Breast epithelium (tissue), 4 donors: ENCODE measurements at regions not wholly inside any gene's neighbourhood (a gene's known extent, or its start where the extent isn't known, plus 50 kb on each side); places are given as distances from the start of the nearest gene placed in this dataset.

ENCODE experiments used
- DNase-seq, 2 donors: peaks; one replicate each; pipeline ENCODE4 v3.0.0-alpha.2; 2019; ENCODE audit warnings: low spot score in 2 of 2
- H3K27ac ChIP-seq, 2 donors: fragments of 200-600 bp; sonication (generic) in 1 of 2; one replicate each; pipeline ENCODE4 v1.5.1; 2016 to 2019; ENCODE audit warnings: mild to moderate bottlenecking in 1 of 2
- H3K27me3 ChIP-seq, 2 donors: fragments of 200-600 bp; sonication (generic) in 1 of 2; one replicate each; pipeline versions ENCODE4 v1.5.1 to v1.6.0; 2017 to 2019; ENCODE audit warnings: control low read depth in 1 of 2, mild to moderate bottlenecking in 1 of 2
- H3K36me3 ChIP-seq: fragments of 200-600 bp; one replicate; pipeline ENCODE4 v1.5.1; 2019
- H3K4me1 ChIP-seq, 2 donors: fragments of 200-600 bp; sonication (generic); one replicate each; pipeline ENCODE4 v1.5.1; 2016 to 2019; ENCODE audit warnings: control low read depth in 1 of 2
- H3K4me3 ChIP-seq, 3 donors: fragments of 200-600 bp; sonication (generic); 1 replicate in 2 of 3; 2 replicates in 1 of 3; pipeline ENCODE4 v1.5.1; 2016 to 2019; ENCODE audit warnings: mild to moderate bottlenecking in 3 of 3, moderate library complexity in 2 of 3
- H3K9me3 ChIP-seq, 2 donors: fragments of 200-600 bp; sonication (generic) in 1 of 2; one replicate each; pipeline ENCODE4 v1.5.1; 2016 to 2019; ENCODE audit warnings: control low read depth in 1 of 2
- POLR2A ChIP-seq: fragments of 450-650 bp; IDR thresholded peaks from one replicate; pipeline ENCODE4 v1.6.1; 2016; ENCODE audit warnings: antibody characterized with exemption, mild to moderate bottlenecking, moderate library complexity
- POLR2AphosphoS5 ChIP-seq, 3 donors: sonication (generic); formaldehyde crosslinking; IDR thresholded peaks; one replicate each; pipeline ENCODE4 v1.6.1; 2017; ENCODE audit warnings: antibody characterized with exemption in 3 of 3
- intact Hi-C: fragments of 100-400 bp; cut with DNase I; formaldehyde crosslinking; loops from one replicate; pipeline ENCODE4 v1.15.1; 2023; ENCODE audit warnings: low total_unique reads
- TF ChIP-seq, protein P1 (sequence below), 3 donors: fragments of 450-650 bp; IDR thresholded peaks; one replicate each; pipeline ENCODE4 v1.5.1; 2016 to 2017; ENCODE audit warnings: antibody characterized with exemption in 3 of 3, mild to moderate bottlenecking in 3 of 3, moderate library complexity in 3 of 3

DNA sequence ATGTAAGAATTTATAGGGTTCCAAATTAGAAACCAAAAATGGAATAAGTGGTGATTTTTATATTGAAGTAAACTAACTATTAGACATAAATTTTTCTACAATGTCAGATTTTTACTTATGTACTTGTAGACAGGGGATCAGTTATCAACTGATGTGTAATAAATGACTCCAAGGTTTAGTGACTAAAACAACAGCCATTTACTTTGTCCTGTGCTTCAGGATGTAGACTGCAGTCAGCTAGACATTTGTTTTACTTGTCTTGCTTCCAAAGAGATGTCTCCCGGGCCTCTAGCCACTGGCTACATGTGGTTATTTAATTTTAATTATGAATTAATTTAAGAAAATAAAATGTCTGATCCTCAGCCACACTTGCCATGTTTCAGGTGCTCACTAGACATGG is 249.7 kb upstream of the IGFBP3 start:
- no peak overlapping the region for H3K27ac ChIP-seq
- intact Hi-C loops = no loop called here
- TF ChIP-seq POLR2A = no peak
- TF ChIP-seq, protein P1, sequence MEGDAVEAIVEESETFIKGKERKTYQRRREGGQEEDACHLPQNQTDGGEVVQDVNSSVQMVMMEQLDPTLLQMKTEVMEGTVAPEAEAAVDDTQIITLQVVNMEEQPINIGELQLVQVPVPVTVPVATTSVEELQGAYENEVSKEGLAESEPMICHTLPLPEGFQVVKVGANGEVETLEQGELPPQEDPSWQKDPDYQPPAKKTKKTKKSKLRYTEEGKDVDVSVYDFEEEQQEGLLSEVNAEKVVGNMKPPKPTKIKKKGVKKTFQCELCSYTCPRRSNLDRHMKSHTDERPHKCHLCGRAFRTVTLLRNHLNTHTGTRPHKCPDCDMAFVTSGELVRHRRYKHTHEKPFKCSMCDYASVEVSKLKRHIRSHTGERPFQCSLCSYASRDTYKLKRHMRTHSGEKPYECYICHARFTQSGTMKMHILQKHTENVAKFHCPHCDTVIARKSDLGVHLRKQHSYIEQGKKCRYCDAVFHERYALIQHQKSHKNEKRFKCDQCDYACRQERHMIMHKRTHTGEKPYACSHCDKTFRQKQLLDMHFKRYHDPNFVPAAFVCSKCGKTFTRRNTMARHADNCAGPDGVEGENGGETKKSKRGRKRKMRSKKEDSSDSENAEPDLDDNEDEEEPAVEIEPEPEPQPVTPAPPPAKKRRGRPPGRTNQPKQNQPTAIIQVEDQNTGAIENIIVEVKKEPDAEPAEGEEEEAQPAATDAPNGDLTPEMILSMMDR (IDR thresholded peaks at IDR 0.05) = no peak
- TF ChIP-seq POLR2AphosphoS5 (IDR thresholded peaks at IDR 0.05) = no peak
- no peaks in the 10 kb centered on the region for H3K27me3 ChIP-seq
- no peak for DNase-seq
- H3K9me3 ChIP-seq = no peaks in the 10 kb centered on the region
- H3K4me1 ChIP-seq = no peaks in the 10 kb centered on the region
- no peaks in the 10 kb centered on the region for H3K36me3 ChIP-seq
- no peak overlapping the region for H3K4me3 ChIP-seq

DNA sequence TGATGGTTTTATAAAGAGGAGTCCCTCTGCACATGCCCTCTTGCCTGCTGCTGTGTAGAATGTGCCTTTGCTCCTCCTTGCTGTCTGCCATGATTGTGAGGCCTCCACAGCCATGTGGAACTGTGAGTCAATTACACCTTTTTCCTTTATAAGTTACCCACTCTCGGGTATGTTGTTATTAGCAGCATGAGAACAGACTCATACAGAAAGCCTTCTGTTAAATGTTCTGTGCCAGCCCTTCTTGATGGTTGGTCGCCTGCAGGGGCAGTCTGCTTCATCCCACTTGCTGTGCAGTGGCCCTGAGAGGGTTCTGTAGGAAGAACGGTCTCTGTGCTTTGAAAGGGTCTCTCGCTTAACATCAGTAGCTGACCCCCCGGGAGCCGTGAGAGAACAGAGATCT is 248.9 kb upstream of the IGFBP3 start:
- no peaks in the 10 kb centered on the region for H3K9me3 ChIP-seq
- TF ChIP-seq POLR2A = no peak
- TF ChIP-seq, protein P1 (IDR thresholded peaks at IDR 0.05) = no peak
- TF ChIP-seq POLR2AphosphoS5 (IDR thresholded peaks at IDR 0.05) = no peak
- H3K4me3 ChIP-seq = no peak overlapping the region
- DNase-seq = no peak
- H3K4me1 ChIP-seq = no peaks in the 10 kb centered on the region
- H3K36me3 ChIP-seq = no peaks in the 10 kb centered on the region
- intact Hi-C loops = no loop called here
- no peaks in the 10 kb centered on the region for H3K27me3 ChIP-seq
- H3K27ac ChIP-seq = no peak overlapping the region

DNA sequence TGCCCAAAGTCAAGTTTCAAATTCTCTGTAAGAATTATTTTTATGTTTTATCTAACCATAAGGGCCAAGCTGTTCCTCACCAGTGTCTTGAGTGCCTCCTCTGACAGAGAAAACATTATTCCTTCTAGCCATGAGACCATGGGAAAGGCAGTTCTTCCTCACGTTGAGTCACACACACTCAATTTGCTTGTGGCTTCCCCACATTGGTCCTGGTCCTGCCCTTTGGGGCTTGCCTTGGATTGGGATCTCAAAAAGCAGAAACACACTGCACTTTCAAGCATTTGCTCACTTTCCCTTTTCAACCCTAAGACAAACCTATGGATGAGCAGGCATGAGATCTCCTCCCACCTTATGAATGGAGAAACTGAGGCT is 248.3 kb upstream of the IGFBP3 start:
- no peak for DNase-seq
- no peak overlapping the region for H3K4me3 ChIP-seq

DNA sequence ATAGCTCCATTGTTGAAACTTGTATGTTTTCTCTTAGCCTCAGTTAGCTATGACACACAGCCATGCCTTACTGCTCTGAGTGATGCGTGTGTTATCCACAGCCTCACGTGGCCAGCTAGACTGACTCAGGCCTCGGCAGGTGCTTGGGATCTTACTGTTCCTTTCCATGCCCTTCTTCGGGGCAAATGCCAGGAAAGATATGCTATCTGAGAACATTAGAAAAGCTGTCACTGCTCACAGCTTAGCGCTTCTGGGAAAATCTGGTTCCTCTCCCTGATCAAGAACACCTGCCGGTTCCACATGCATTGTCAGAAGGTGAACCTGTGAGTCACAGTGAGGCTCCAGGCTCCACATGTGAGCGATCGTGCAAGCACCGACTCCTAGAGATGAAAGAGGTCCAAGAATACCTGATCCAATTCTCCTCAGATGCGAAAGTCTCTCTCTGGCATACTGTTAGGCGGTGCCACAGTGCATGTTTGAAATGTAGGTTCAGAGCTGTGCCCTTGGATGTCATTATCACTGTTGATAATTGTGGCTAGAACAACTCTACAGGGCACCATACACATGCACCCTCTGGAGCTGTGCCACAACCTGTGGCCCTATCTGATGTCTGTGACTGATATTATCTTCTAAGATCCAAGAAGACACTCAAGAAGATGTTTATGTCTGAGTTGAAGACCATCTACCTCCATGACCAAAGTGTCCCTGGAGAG is 247.8 kb upstream of the IGFBP3 start:
- Histone ChIP-seq H3K4me1 (no peaks in the 10 kb centered on the region), H3K36me3 (no peaks in the 10 kb centered on the region), H3K27ac (no peak overlapping the region), H3K27me3 (no peaks in the 10 kb centered on the region), H3K4me3 (no peak overlapping the region), H3K9me3 (no peaks in the 10 kb centered on the region)
- no peak for DNase-seq
- TF ChIP-seq POLR2AphosphoS5 (IDR thresholded peaks at IDR 0.05) (no peak), POLR2A (no peak)
- TF ChIP-seq, protein P1 (IDR thresholded peaks at IDR 0.05) = no peak
- intact Hi-C loops = no loop called here

More for the DNA sequence above, 248.3 kb upstream of the IGFBP3 start:
- Histone ChIP-seq H3K9me3 (no peaks in the 10 kb centered on the region), H3K27ac (no peak overlapping the region), H3K36me3 (no peaks in the 10 kb centered on the region), H3K27me3 (no peaks in the 10 kb centered on the region), H3K4me1 (no peaks in the 10 kb centered on the region)
- intact Hi-C loops = no loop called here
- TF ChIP-seq, protein P1 (IDR thresholded peaks at IDR 0.05) = no peak
- no peak for TF ChIP-seq POLR2AphosphoS5 (IDR thresholded peaks at IDR 0.05)

DNA sequence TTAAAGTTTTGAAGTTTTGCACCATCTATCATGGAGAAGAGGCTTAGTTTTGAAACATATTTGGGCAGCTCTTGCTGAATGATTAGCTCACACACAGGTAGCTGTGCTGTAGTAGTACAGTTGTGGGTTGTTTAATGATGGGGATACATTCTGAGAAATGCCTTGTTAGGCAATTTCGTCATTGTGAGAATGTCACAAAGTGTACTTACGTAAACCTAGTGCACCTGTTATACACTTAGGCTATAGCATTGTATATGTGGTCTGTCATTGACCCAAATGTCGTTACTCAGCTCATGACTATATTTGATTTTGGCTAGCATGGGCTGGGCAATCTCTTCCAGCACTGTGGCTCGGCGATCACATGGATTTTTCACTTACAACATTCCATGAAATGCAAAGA is 247.2 kb upstream of the IGFBP3 start:
- TF ChIP-seq POLR2AphosphoS5 (IDR thresholded peaks at IDR 0.05) (no peak), POLR2A (no peak)
- TF ChIP-seq, protein P1 (IDR thresholded peaks at IDR 0.05) = no peak

More for the DNA sequence above, 247.2 kb upstream of the IGFBP3 start:
- H3K27ac ChIP-seq = no peak overlapping the region
- no peaks in the 10 kb centered on the region for H3K4me1 ChIP-seq
- intact Hi-C loops = no loop called here
- no peaks in the 10 kb centered on the region for H3K27me3 ChIP-seq
- no peaks in the 10 kb centered on the region for H3K36me3 ChIP-seq
- no peak overlapping the region for H3K4me3 ChIP-seq
- DNase-seq = no peak
- H3K9me3 ChIP-seq = no peaks in the 10 kb centered on the region
